HG03442 (cell line): ENCODE measurements at regions not wholly inside any gene's neighbourhood (a gene's known extent, or its start where the extent isn't known, plus 50 kb on each side); places are given as distances from the start of the nearest gene placed in this dataset.
"Not testable (repeated sequence)": the region's sequence is repeated elsewhere in the genome, so short reads cannot be mapped to it uniquely, and the experiment has no call there.

Experiments used
- ATAC-seq: cut with Tn5 transposase; IDR thresholded peaks from one replicate; pipeline ENCODE4 v1.9.1; 2021; ENCODE audit warnings: mild to moderate bottlenecking, moderate library complexity; ENCODE audit not compliant: unreplicated experiment

GRCh38 chr2:2732331-2733119 lies 401.4 kb upstream of the MYT1L start:
- ATAC-seq: no peak

GRCh38 chr2:2731816-2732284 lies 400.8 kb upstream of the MYT1L start:
- ATAC-seq: no peak

GRCh38 chr2:2731101-2731815 lies 400.2 kb upstream of the MYT1L start:
- ATAC-seq: no peak

GRCh38 chr2:2730301-2730833 lies 399.3 kb upstream of the MYT1L start:
- no peak for ATAC-seq

GRCh38 chr2:2729246-2729645 lies 398.2 kb upstream of the MYT1L start:
- ATAC-seq: no peak

GRCh38 chr2:2728635-2729034 lies 397.6 kb upstream of the MYT1L start:
- ATAC-seq: no peak

GRCh38 chr2:2727876-2728511 lies 396.9 kb upstream of the MYT1L start:
- no peak for ATAC-seq

GRCh38 chr2:2726163-2726562 lies 395.1 kb upstream of the MYT1L start:
- no peak for ATAC-seq

- ATAC-seq: no peak
Observed at GRCh38 chr2:2723064-2723463, 392.0 kb upstream of the MYT1L start.

- no peak for ATAC-seq
Observed at GRCh38 chr2:2721296-2721835, 390.3 kb upstream of the MYT1L start.

GRCh38 chr2:2720806-2721205 lies 389.7 kb upstream of the MYT1L start:
- ATAC-seq: not testable (repeated sequence)

- no peak for ATAC-seq
Observed at GRCh38 chr2:2720351-2720750, 389.3 kb upstream of the MYT1L start.

- no peak for ATAC-seq
Observed at GRCh38 chr2:2719781-2720180, 388.7 kb upstream of the MYT1L start.

- ATAC-seq: no peak
Observed at GRCh38 chr2:2719015-2719414, 387.9 kb upstream of the MYT1L start.

- ATAC-seq: no peak
Observed at GRCh38 chr2:2717406-2717805, 386.3 kb upstream of the MYT1L start.

- no peak for ATAC-seq
Observed at GRCh38 chr2:2716771-2717170, 385.7 kb upstream of the MYT1L start.

- no peak for ATAC-seq
Observed at GRCh38 chr2:2715036-2715818, 384.2 kb upstream of the MYT1L start.

- ATAC-seq: no peak
Observed at GRCh38 chr2:2714408-2714807, 383.3 kb upstream of the MYT1L start.

GRCh38 chr2:2709431-2709770 lies 378.3 kb upstream of the MYT1L start:
- ATAC-seq: no peak

- no peak for ATAC-seq
Observed at GRCh38 chr2:2708575-2709430, 377.7 kb upstream of the MYT1L start.
